IMR-90 (cell line): ENCODE measurements at regions not wholly inside any gene's neighbourhood (a gene's known extent, or its start where the extent isn't known, plus 50 kb on each side); places are given as distances from the start of the nearest gene placed in this dataset.

ENCODE experiments used
- ATAC-seq: fragments of 200-7000 bp; cut with Tn5 transposase; 2 replicates; pipeline ENCODE4 v1.9.1; 2020; ENCODE audit warnings: low read depth, mild to moderate bottlenecking, moderate library complexity
- BruUV-seq: library from RNA; stranded (reverse); fragments of 400-500 nt; replicated peaks from 2 replicates; lab custom pipeline; 2021; lab: Mats Ljungman, UMichigan
- CTCF ChIA-PET: fragments of 300-600 bp; formaldehyde crosslinking; extraction: SDS; loops from one replicate; lab custom pipeline; 2021; ENCODE audit warnings: antibody characterized with exemption; lab: Yijun Ruan, JAX
- POLR2A ChIA-PET: fragments of 300-600 bp; sonication (Branson Sonifier 250); formaldehyde crosslinking; loops from one replicate; lab custom pipeline; 2022; ENCODE audit warnings: antibody characterized with exemption; ENCODE audit not compliant: unreplicated experiment; lab: Charles Lee
- DNase-seq: peaks from one replicate; pipeline ENCODE4 v3.0.0; 2013
- H2AFZ ChIP-seq: replicated peaks from 2 replicates; pipeline ENCODE3; 2013; ENCODE audit warnings: low read length, mild to moderate bottlenecking; ENCODE audit not compliant: poor library complexity
- H2AK5ac ChIP-seq: 2 replicates; pipeline ENCODE4 v1.6.1; 2013; ENCODE audit warnings: low read depth, low read length, inconsistent platforms
- H2AK9ac ChIP-seq: replicated peaks from 2 replicates; pipeline ENCODE3; 2013; ENCODE audit warnings: mild to moderate bottlenecking, low read depth, low read length, moderate library complexity; ENCODE audit not compliant: poor library complexity
- H2BK120ac ChIP-seq: 2 replicates; pipeline ENCODE4 v1.6.1; 2013; ENCODE audit warnings: low read depth, low read length, inconsistent platforms
- H2BK15ac ChIP-seq: 3 replicates; pipeline ENCODE4 v1.6.1; 2013; ENCODE audit warnings: low read depth, low read length, inconsistent platforms
- H2BK20ac ChIP-seq: 2 replicates; pipeline ENCODE4 v1.6.1; 2013; ENCODE audit warnings: low read depth, mild to moderate bottlenecking, inconsistent platforms, low read length, moderate library complexity
- H2BK5ac ChIP-seq: 2 replicates; pipeline ENCODE4 v1.6.1; 2013; ENCODE audit warnings: mild to moderate bottlenecking, low read depth, low read length, inconsistent platforms; ENCODE audit not compliant: poor library complexity, severe bottlenecking
- H3K14ac ChIP-seq: replicated peaks from 2 replicates; pipeline ENCODE4 v1.6.1; 2013; ENCODE audit warnings: low read depth, low read length, inconsistent platforms
- H3K18ac ChIP-seq: 2 replicates; pipeline ENCODE4 v1.6.1; 2013; ENCODE audit warnings: low read depth, low read length, control low read depth
- H3K23ac ChIP-seq: 2 replicates; pipeline ENCODE4 v1.6.1; 2013; ENCODE audit warnings: low read depth, low read length, inconsistent platforms
- H3K27ac ChIP-seq: 2 replicates; pipeline ENCODE4 v1.5.1; 2013; ENCODE audit warnings: mild to moderate bottlenecking, control low read depth, low read length; ENCODE audit not compliant: insufficient read depth
- H3K27me3 ChIP-seq: 2 replicates; pipeline ENCODE4 v1.6.1; 2013; ENCODE audit warnings: low read length; ENCODE audit not compliant: control insufficient read depth, insufficient read depth
- H3K36me3 ChIP-seq: 2 replicates; pipeline ENCODE4 v1.6.1; 2013; ENCODE audit warnings: low read length, mixed read lengths; ENCODE audit not compliant: control insufficient read depth, insufficient read depth
- H3K4ac ChIP-seq: 2 replicates; pipeline ENCODE4 v1.6.1; 2013; ENCODE audit warnings: low read depth, low read length, inconsistent platforms
- H3K4me1 ChIP-seq: 2 replicates; pipeline ENCODE4 v1.6.1; 2013; ENCODE audit warnings: low read length, mixed read lengths; ENCODE audit not compliant: control insufficient read depth, insufficient read depth
- H3K4me2 ChIP-seq: 2 replicates; pipeline ENCODE4 v1.6.1; 2013; ENCODE audit warnings: low read depth, mild to moderate bottlenecking, control low read depth, low read length, moderate library complexity
- H3K4me3 ChIP-seq: 2 replicates; pipeline ENCODE4 v1.5.1; 2013; ENCODE audit warnings: low read depth, mild to moderate bottlenecking, control low read depth, low read length, moderate library complexity; ENCODE audit not compliant: insufficient read depth
- H3K56ac ChIP-seq: 2 replicates; pipeline ENCODE4 v1.6.1; 2013; ENCODE audit warnings: low read length, inconsistent platforms; ENCODE audit not compliant: insufficient read depth; ENCODE audit errors: extremely low read depth
- H3K79me1 ChIP-seq, 2 experiments: 2 replicates each; pipeline ENCODE4 v1.6.1; 2013; ENCODE audit warnings: low read length in 2 of 2, inconsistent platforms in 1 of 2, low read depth in 1 of 2
- H3K9ac ChIP-seq: 2 replicates; pipeline ENCODE4 v1.6.1; 2013; ENCODE audit warnings: low read depth, low read length, control low read depth
- H3K9me1 ChIP-seq: 2 replicates; pipeline ENCODE4 v1.6.1; 2013; ENCODE audit warnings: low read length, inconsistent platforms; ENCODE audit not compliant: insufficient read depth
- H3K9me3 ChIP-seq: 2 replicates; pipeline ENCODE4 v1.6.1; 2013; ENCODE audit warnings: low read length; ENCODE audit not compliant: control insufficient read depth, insufficient read depth
- H4K20me1 ChIP-seq: 2 replicates; pipeline ENCODE4 v1.6.1; 2013; ENCODE audit warnings: low read length, inconsistent platforms; ENCODE audit not compliant: insufficient read depth
- H4K5ac ChIP-seq: 2 replicates; pipeline ENCODE4 v1.6.1; 2013; ENCODE audit warnings: mild to moderate bottlenecking, low read depth, low read length, control low read depth
- H4K8ac ChIP-seq, 2 experiments: 2 replicates each; pipeline ENCODE4 v1.6.1; 2013; ENCODE audit warnings: low read depth in 2 of 2, low read length in 2 of 2, control low read depth in 1 of 2, inconsistent platforms in 1 of 2
- H4K91ac ChIP-seq: 2 replicates; pipeline ENCODE4 v1.6.1; 2013; ENCODE audit warnings: low read depth, low read length, inconsistent platforms; ENCODE audit not compliant: insufficient read depth
- MXI1 ChIP-seq: IDR thresholded peaks from 2 replicates; pipeline ENCODE4 v1.6.1; 2012; ENCODE audit warnings: low read depth, mild to moderate bottlenecking, low read length, moderate library complexity, borderline replicate concordance
- RFX5 ChIP-seq: IDR thresholded peaks from 2 replicates; pipeline ENCODE4 v1.8.0; 2012; ENCODE audit warnings: low read depth, mild to moderate bottlenecking, low read length, moderate library complexity
- SMC3 ChIP-seq: fragments of 150-350 bp; IDR thresholded peaks from 2 replicates; pipeline ENCODE4 v1.6.1; 2016; ENCODE audit warnings: low read depth, mild to moderate bottlenecking, antibody characterized with exemption, low read length, moderate library complexity
- WGBS, 2 experiments: methylation state at CpG; one replicate each; pipeline versions ENCODE4 v1.1.5 to v1.1.7; 2013; ENCODE audit warnings: missing lambda C conversion rate in 2 of 2; ENCODE audit not compliant: insufficient read length in 1 of 2; ENCODE audit errors: extremely low coverage in 2 of 2; 5-methylcytosine and 5-hydroxymethylcytosine counted together
- dilution Hi-C: fragments of 300-500 bp; cut with HindIII; formaldehyde crosslinking; loops from one replicate; pipeline ENCODE4 v1.14.3; 2018; ENCODE audit warnings: low sequenced_read_pairs; ENCODE audit not compliant: unreplicated experiment
- in situ Hi-C: fragments of 300-500 bp; cut with MboI; formaldehyde crosslinking; loops from 3 replicates; pipeline ENCODE4 v1.14.3; 2019; ENCODE audit warnings: low sequenced_read_pairs, inconsistent platforms, mixed read lengths
- intact Hi-C: fragments of 100-400 bp; cut with micrococcal nuclease; formaldehyde crosslinking; loops from 2 replicates; pipeline ENCODE4 v1.10.0; 2022
- TF ChIP-seq, protein P1 (sequence below): fragments of 150-350 bp; IDR thresholded peaks from 2 replicates; pipeline ENCODE4 v1.6.1; 2017; ENCODE audit warnings: mild to moderate bottlenecking, antibody characterized with exemption, low read length, low read depth
- TF ChIP-seq, protein P2 (sequence below): fragments of 150-350 bp; IDR thresholded peaks from 2 replicates; pipeline ENCODE4 v1.6.1; 2016; ENCODE audit warnings: low read depth, mild to moderate bottlenecking, low read length, moderate library complexity, borderline replicate concordance
- TF ChIP-seq, protein P3 (sequence below): conservative IDR thresholded peaks from 2 replicates; pipeline ENCODE4 v1.5.1; 2012; ENCODE audit warnings: mild to moderate bottlenecking, low read depth, low read length, improper control_type of control experiment

DNA sequence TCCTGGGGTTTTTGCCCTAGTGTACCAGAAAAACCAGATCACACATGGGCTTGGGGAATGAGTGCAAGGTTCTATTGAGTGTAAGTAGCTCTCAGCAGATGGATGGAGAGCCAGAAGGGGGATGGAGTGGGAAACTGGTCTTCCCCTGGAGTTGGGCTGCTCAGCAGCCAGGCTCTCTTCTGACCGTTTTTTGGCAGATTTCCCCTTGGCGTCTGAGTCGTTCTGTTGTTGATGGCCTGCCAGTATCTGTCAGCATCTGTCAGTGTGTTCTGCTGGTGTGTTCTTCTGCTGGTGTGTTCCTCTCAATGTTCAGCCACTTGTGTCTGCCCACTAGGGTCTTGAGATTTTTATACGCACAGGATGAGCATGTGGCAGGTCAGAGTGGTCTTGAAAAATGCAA is 633.9 kb upstream of the CPEB2 start:
- TF ChIP-seq, protein P1, sequence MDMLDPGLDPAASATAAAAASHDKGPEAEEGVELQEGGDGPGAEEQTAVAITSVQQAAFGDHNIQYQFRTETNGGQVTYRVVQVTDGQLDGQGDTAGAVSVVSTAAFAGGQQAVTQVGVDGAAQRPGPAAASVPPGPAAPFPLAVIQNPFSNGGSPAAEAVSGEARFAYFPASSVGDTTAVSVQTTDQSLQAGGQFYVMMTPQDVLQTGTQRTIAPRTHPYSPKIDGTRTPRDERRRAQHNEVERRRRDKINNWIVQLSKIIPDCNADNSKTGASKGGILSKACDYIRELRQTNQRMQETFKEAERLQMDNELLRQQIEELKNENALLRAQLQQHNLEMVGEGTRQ, result no peak
- TF ChIP-seq, protein P2, sequence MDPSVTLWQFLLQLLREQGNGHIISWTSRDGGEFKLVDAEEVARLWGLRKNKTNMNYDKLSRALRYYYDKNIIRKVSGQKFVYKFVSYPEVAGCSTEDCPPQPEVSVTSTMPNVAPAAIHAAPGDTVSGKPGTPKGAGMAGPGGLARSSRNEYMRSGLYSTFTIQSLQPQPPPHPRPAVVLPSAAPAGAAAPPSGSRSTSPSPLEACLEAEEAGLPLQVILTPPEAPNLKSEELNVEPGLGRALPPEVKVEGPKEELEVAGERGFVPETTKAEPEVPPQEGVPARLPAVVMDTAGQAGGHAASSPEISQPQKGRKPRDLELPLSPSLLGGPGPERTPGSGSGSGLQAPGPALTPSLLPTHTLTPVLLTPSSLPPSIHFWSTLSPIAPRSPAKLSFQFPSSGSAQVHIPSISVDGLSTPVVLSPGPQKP, result no peak
- TF ChIP-seq RFX5, result no peak
- TF ChIP-seq, protein P3, sequence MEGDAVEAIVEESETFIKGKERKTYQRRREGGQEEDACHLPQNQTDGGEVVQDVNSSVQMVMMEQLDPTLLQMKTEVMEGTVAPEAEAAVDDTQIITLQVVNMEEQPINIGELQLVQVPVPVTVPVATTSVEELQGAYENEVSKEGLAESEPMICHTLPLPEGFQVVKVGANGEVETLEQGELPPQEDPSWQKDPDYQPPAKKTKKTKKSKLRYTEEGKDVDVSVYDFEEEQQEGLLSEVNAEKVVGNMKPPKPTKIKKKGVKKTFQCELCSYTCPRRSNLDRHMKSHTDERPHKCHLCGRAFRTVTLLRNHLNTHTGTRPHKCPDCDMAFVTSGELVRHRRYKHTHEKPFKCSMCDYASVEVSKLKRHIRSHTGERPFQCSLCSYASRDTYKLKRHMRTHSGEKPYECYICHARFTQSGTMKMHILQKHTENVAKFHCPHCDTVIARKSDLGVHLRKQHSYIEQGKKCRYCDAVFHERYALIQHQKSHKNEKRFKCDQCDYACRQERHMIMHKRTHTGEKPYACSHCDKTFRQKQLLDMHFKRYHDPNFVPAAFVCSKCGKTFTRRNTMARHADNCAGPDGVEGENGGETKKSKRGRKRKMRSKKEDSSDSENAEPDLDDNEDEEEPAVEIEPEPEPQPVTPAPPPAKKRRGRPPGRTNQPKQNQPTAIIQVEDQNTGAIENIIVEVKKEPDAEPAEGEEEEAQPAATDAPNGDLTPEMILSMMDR, result no peak
- TF ChIP-seq MXI1, result no peak
- TF ChIP-seq SMC3, result no peak
- Histone ChIP-seq H4K20me1 (no peaks in the 10 kb centered on the region), H2BK5ac (no peak overlapping the region), H3K79me1 (no peaks in the 10 kb centered on the region), H3K9me1 (no peaks in the 10 kb centered on the region), H3K14ac (no peak overlapping the region), H2AFZ (no peak overlapping the region), H2BK20ac (no peak overlapping the region), H3K23ac (no peak overlapping the region), H4K8ac (no peak overlapping the region), H2AK5ac (no peak overlapping the region), H4K5ac (no peak overlapping the region), H3K9ac (no peak overlapping the region), H3K27ac (no peak overlapping the region), H3K9me3 (no peaks in the 10 kb centered on the region), H2BK15ac (no peak overlapping the region), H4K91ac (no peak overlapping the region), H3K4me3 (no peak overlapping the region), H3K4ac (no peak overlapping the region), H3K4me2 (no peak overlapping the region), H3K18ac (no peak overlapping the region), H2AK9ac (no peak overlapping the region), H3K4me1 (no peaks in the 10 kb centered on the region), H3K56ac (no peak overlapping the region), H2BK120ac (no peak overlapping the region), H3K27me3 (no peaks in the 10 kb centered on the region), H3K36me3 (no peaks in the 10 kb centered on the region)
- POLR2A ChIA-PET, result no interaction called here
- WGBS, 2 experiments, result no CpG with 5 or more reads among the region's 4 CpGs
- no peak for ATAC-seq
- intact Hi-C loops, result no loop called here
- dilution Hi-C loops, result no loop called here
- in situ Hi-C loops, result no loop called here
- CTCF ChIA-PET, result no interaction called here
- BruUV-seq, result no TSS peak
- no peak for DNase-seq
